ENCODE measurements at regions not wholly inside any gene's neighbourhood (a gene's known extent, or its start where the extent isn't known, plus 50 kb on each side); places are given as distances from the start of the nearest gene placed in this dataset.

DNA sequence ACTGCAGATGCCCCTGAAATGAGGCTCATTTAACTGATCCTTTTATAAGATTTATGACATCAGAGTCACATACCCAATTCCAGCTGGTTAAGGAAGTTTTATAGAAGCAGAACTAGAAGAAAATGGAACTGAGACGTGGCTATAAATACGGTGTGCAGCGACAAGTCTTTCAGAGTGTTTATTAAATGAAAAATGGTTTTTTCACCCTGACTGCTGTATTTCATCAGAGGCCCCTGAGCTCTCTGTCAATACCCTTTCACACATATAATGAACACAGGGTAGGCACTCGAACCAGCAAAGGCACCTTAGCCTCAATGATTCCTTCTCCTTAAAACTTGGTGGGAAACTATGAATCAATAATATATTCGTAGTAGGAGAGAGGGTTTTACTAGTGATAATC, 380.8 kb upstream of the ANXA10 start:
- H3K79me1 ChIP-seq (replicated peaks; ENCODE audit: low read length, poor library complexity, severe bottlenecking): no peaks in the 10 kb centered on the region

DNA sequence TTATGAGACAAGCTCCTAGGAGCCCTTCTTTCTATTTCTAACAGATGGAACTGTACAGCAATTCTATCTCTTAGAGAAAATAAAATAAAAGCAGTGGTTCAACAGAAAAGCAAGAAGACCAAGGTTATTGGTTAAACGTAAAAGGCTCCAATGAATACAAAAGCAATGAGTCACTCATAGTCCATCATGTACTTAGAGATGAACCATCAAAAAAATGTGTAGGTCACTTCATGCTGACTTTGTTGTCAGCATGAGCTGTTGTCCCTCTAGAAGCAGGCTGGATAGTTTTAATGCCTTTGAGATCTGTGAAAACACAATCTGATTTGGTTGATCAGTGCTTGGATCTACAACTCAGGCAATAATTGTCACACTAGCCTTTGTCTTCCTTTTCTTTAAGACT, 378.6 kb upstream of the ANXA10 start:
- Histone ChIP-seq H2BK15ac (ENCODE audit: low read depth, poor library complexity, severe bottlenecking) (no peak overlapping the region), H4K91ac (ENCODE audit: low read length) (no peak overlapping the region), H2BK120ac (ENCODE audit: low read depth, low read length) (no peak overlapping the region), H3K14ac (ENCODE audit: low read length in 2 of 2) (no peak overlapping the region), H3K79me1 (replicated peaks; ENCODE audit: low read length, poor library complexity, severe bottlenecking) (no peaks in the 10 kb centered on the region), H3K23ac (ENCODE audit: low read length in 2 of 2) (no peak overlapping the region), H2BK12ac (ENCODE audit: low read length in 2 of 2) (no peak overlapping the region), H3K27me3 (ENCODE audit: control insufficient read depth in 1 of 2, insufficient read depth in 1 of 2, low read length in 2 of 2) (no peaks in the 10 kb centered on the region), H3K27ac (ENCODE audit: low read length, poor library complexity, severe bottlenecking) (peak overlapping the region; percentile 47), H3K4me2 (ENCODE audit: low read length, poor library complexity, severe bottlenecking) (no peak overlapping the region), H2AFZ (ENCODE audit: low read depth, low read length) (no peak overlapping the region), H3K4ac (ENCODE audit: low read depth in 1 of 2, low read length in 2 of 2) (no peak overlapping the region), H3K9ac (ENCODE audit: low read length) (no peak overlapping the region), H3K36me3 (ENCODE audit: control insufficient read depth in 1 of 2, insufficient read depth in 2 of 2, low read depth in 1 of 2, low read length in 2 of 2) (no peaks in the 10 kb centered on the region), H3K4me3 (ENCODE audit: insufficient read depth in 1 of 2, low read depth in 1 of 2, low read length in 2 of 2) (no peak overlapping the region), H2AK5ac (ENCODE audit: low read length, severe bottlenecking) (no peak overlapping the region), H3K9me3 (ENCODE audit: control insufficient read depth, low read length) (peaks cover under 1% of the 10 kb centered on the region), H3K18ac (ENCODE audit: low read depth in 1 of 2, low read length in 2 of 2) (no peak overlapping the region), H4K8ac (ENCODE audit: low read length) (no peak overlapping the region), H3K4me1 (ENCODE audit: control insufficient read depth, insufficient read depth, low read depth, low read length) (no peaks in the 10 kb centered on the region), H2BK5ac (ENCODE audit: low read depth, low read length, poor library complexity, severe bottlenecking) (no peak overlapping the region)
- no peak for DNase-seq
- no CpG with 5 or more reads among the region's 1 CpG for WGBS

More for the DNA sequence above, 380.8 kb upstream of the ANXA10 start:
- H3K4me3 ChIP-seq (ENCODE audit: insufficient read depth in 1 of 2, low read depth in 1 of 2, low read length in 2 of 2): no peak overlapping the region
- no peak overlapping the region for H2AK5ac ChIP-seq (ENCODE audit: low read length, severe bottlenecking)
- H3K14ac ChIP-seq (ENCODE audit: low read length in 2 of 2): no peak overlapping the region
- no peak overlapping the region for H3K4ac ChIP-seq (ENCODE audit: low read depth in 1 of 2, low read length in 2 of 2)
- H3K4me1 ChIP-seq (ENCODE audit: control insufficient read depth, insufficient read depth, low read depth, low read length): no peaks in the 10 kb centered on the region
- no peak overlapping the region for H3K9ac ChIP-seq (ENCODE audit: low read length)
- no peaks in the 10 kb centered on the region for H3K9me3 ChIP-seq (ENCODE audit: control insufficient read depth, low read length)
- H3K27me3 ChIP-seq (ENCODE audit: control insufficient read depth in 1 of 2, insufficient read depth in 1 of 2, low read length in 2 of 2): no peaks in the 10 kb centered on the region
- no peak overlapping the region for H2BK120ac ChIP-seq (ENCODE audit: low read depth, low read length)
- no peak overlapping the region for H2AFZ ChIP-seq (ENCODE audit: low read depth, low read length)
- H2BK15ac ChIP-seq (ENCODE audit: low read depth, poor library complexity, severe bottlenecking): no peak overlapping the region
- H4K8ac ChIP-seq (ENCODE audit: low read length): no peak overlapping the region
- no peak overlapping the region for H2BK12ac ChIP-seq (ENCODE audit: low read length in 2 of 2)
- H3K4me2 ChIP-seq (ENCODE audit: low read length, poor library complexity, severe bottlenecking): no peak overlapping the region
- no peak overlapping the region for H3K18ac ChIP-seq (ENCODE audit: low read depth in 1 of 2, low read length in 2 of 2)
- H2BK5ac ChIP-seq (ENCODE audit: low read depth, low read length, poor library complexity, severe bottlenecking): no peak overlapping the region
- 92% methylated on average over 3 of the region's 5 CpGs for WGBS
- no peaks in the 10 kb centered on the region for H3K36me3 ChIP-seq (ENCODE audit: control insufficient read depth in 1 of 2, insufficient read depth in 2 of 2, low read depth in 1 of 2, low read length in 2 of 2)
- no peak overlapping the region for H4K91ac ChIP-seq (ENCODE audit: low read length)
- H3K23ac ChIP-seq (ENCODE audit: low read length in 2 of 2): no peak overlapping the region
- no peak overlapping the region for H3K27ac ChIP-seq (ENCODE audit: low read length, poor library complexity, severe bottlenecking)
- DNase-seq: no peak

DNA sequence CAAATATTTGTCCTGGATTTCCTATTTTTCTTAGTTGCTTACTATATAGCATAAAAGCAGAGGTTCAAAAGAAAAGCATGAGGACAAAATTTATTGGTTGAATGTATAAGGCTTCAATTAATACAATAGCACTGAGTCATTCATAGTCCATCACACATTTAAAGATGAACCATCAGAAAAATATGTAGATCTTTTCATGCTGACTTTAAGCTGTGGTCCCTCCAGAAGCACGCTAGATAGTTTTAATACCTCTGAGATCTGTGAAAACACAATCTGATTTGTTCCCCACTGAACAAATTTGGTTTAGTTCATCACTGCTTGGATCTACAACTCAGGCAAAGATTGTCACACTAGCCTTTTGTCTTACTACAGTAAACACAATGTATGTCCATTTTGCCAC, 377.2 kb upstream of the ANXA10 start:
- Histone ChIP-seq H3K14ac (ENCODE audit: low read length in 2 of 2) (no peak overlapping the region), H3K9ac (ENCODE audit: low read length) (no peak overlapping the region), H4K8ac (ENCODE audit: low read length) (no peak overlapping the region)

DNA sequence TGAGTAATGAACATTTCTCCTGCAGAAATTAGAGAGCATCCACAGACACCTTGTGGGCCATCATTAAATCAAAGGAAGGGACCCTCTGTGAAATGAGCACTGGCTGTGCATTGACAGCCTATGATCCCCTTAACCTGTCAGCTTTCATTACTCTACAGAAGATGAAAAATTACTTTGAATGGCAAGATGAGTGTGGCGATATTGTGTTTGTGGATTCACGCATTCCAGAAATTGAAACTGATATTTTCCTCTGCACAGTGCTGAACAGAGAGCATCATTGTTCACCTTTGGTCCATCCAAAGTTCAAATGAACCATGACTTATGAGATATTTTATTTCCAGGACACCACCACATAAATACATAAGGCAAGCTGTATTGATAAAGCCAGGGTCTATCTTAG, 374.8 kb upstream of the ANXA10 start:
- H3K23ac ChIP-seq (ENCODE audit: low read length in 2 of 2): no peak overlapping the region
- no peaks in the 10 kb centered on the region for H3K27me3 ChIP-seq (ENCODE audit: control insufficient read depth in 1 of 2, insufficient read depth in 1 of 2, low read length in 2 of 2)
- H3K27ac ChIP-seq (ENCODE audit: low read length, poor library complexity, severe bottlenecking): no peak overlapping the region
- H4K8ac ChIP-seq (ENCODE audit: low read length): no peak overlapping the region
- H2BK120ac ChIP-seq (ENCODE audit: low read depth, low read length): no peak overlapping the region
- no peak overlapping the region for H2BK12ac ChIP-seq (ENCODE audit: low read length in 2 of 2)
- H3K4me2 ChIP-seq (ENCODE audit: low read length, poor library complexity, severe bottlenecking): no peak overlapping the region
- no peak overlapping the region for H3K18ac ChIP-seq (ENCODE audit: low read depth in 1 of 2, low read length in 2 of 2)
- no peak overlapping the region for H2BK5ac ChIP-seq (ENCODE audit: low read depth, low read length, poor library complexity, severe bottlenecking)
- H3K4ac ChIP-seq (ENCODE audit: low read depth in 1 of 2, low read length in 2 of 2): no peak overlapping the region
- no peaks in the 10 kb centered on the region for H3K4me1 ChIP-seq (ENCODE audit: control insufficient read depth, insufficient read depth, low read depth, low read length)
- H4K91ac ChIP-seq (ENCODE audit: low read length): no peak overlapping the region
- no peaks in the 10 kb centered on the region for H3K36me3 ChIP-seq (ENCODE audit: control insufficient read depth in 1 of 2, insufficient read depth in 2 of 2, low read depth in 1 of 2, low read length in 2 of 2)
- no peak overlapping the region for H2BK15ac ChIP-seq (ENCODE audit: low read depth, poor library complexity, severe bottlenecking)
- H3K79me1 ChIP-seq (replicated peaks; ENCODE audit: low read length, poor library complexity, severe bottlenecking): no peaks in the 10 kb centered on the region
- H2AFZ ChIP-seq (ENCODE audit: low read depth, low read length): no peak overlapping the region
- DNase-seq: no peak
- no peak overlapping the region for H3K14ac ChIP-seq (ENCODE audit: low read length in 2 of 2)
- WGBS: 83% methylated on average over 2 of the region's 2 CpGs
- no peak overlapping the region for H2AK5ac ChIP-seq (ENCODE audit: low read length, severe bottlenecking)
- H3K4me3 ChIP-seq (ENCODE audit: insufficient read depth in 1 of 2, low read depth in 1 of 2, low read length in 2 of 2): no peak overlapping the region
- H3K9me3 ChIP-seq (ENCODE audit: control insufficient read depth, low read length): peaks cover 5% of the 10 kb centered on the region
- H3K9ac ChIP-seq (ENCODE audit: low read length): no peak overlapping the region

More for the DNA sequence above, 377.2 kb upstream of the ANXA10 start:
- no peak overlapping the region for H3K27ac ChIP-seq (ENCODE audit: low read length, poor library complexity, severe bottlenecking)
- no peak overlapping the region for H3K18ac ChIP-seq (ENCODE audit: low read depth in 1 of 2, low read length in 2 of 2)
- H2BK15ac ChIP-seq (ENCODE audit: low read depth, poor library complexity, severe bottlenecking): no peak overlapping the region
- H3K4me1 ChIP-seq (ENCODE audit: control insufficient read depth, insufficient read depth, low read depth, low read length): no peaks in the 10 kb centered on the region
- H3K4ac ChIP-seq (ENCODE audit: low read depth in 1 of 2, low read length in 2 of 2): no peak overlapping the region
- H3K23ac ChIP-seq (ENCODE audit: low read length in 2 of 2): no peak overlapping the region
- H2BK120ac ChIP-seq (ENCODE audit: low read depth, low read length): no peak overlapping the region
- H3K9me3 ChIP-seq (ENCODE audit: control insufficient read depth, low read length): peaks cover 2% of the 10 kb centered on the region
- H3K4me2 ChIP-seq (ENCODE audit: low read length, poor library complexity, severe bottlenecking): no peak overlapping the region
- no peak overlapping the region for H3K4me3 ChIP-seq (ENCODE audit: insufficient read depth in 1 of 2, low read depth in 1 of 2, low read length in 2 of 2)
- no peaks in the 10 kb centered on the region for H3K79me1 ChIP-seq (replicated peaks; ENCODE audit: low read length, poor library complexity, severe bottlenecking)
- H3K36me3 ChIP-seq (ENCODE audit: control insufficient read depth in 1 of 2, insufficient read depth in 2 of 2, low read depth in 1 of 2, low read length in 2 of 2): no peaks in the 10 kb centered on the region
- DNase-seq: no peak
- no peak overlapping the region for H4K91ac ChIP-seq (ENCODE audit: low read length)
- no peak overlapping the region for H2BK12ac ChIP-seq (ENCODE audit: low read length in 2 of 2)
- H2AK5ac ChIP-seq (ENCODE audit: low read length, severe bottlenecking): no peak overlapping the region
- no peak overlapping the region for H2BK5ac ChIP-seq (ENCODE audit: low read depth, low read length, poor library complexity, severe bottlenecking)
- H2AFZ ChIP-seq (ENCODE audit: low read depth, low read length): no peak overlapping the region
- WGBS: 50% methylated on average over 1 of the region's 1 CpG
- no peaks in the 10 kb centered on the region for H3K27me3 ChIP-seq (ENCODE audit: control insufficient read depth in 1 of 2, insufficient read depth in 1 of 2, low read length in 2 of 2)
